Endothelial cell of umbilical vein (primary cell): ENCODE measurements at regions not wholly inside any gene's neighbourhood (a gene's known extent, or its start where the extent isn't known, plus 50 kb on each side); places are given as distances from the start of the nearest gene placed in this dataset.

Source experiments
- BruUV-seq: library from RNA; stranded (reverse); fragments of 400-500 nt; replicated peaks from 2 replicates; lab custom pipeline; 2021; lab: Mats Ljungman, UMichigan
- CTCF ChIA-PET: fragments of 300-600, 350-600 bp; sonication (Branson Sonifier 250); formaldehyde crosslinking; loops from one replicate; lab custom pipeline; 2021; ENCODE audit warnings: antibody characterized with exemption, inconsistent platforms; lab: Charles Lee
- POLR2A ChIA-PET: fragments of 300-600, 350-600 bp; sonication (Branson Sonifier 250); formaldehyde crosslinking; loops from one replicate; lab custom pipeline; 2021; ENCODE audit warnings: antibody characterized with exemption, inconsistent platforms; lab: Charles Lee
- DNase-seq: peaks from one replicate; pipeline ENCODE4 v3.0.0-alpha.2; 2011; ENCODE audit warnings: low read depth, low spot score
- FAIRE-seq: peaks from 2 replicates; lab custom pipeline; 2011; peaks lifted over from hg19 to GRCh38; lab: Jason Lieb, UNC
- H2AFZ ChIP-seq: 2 replicates; pipeline ENCODE4 v1.6.0; 2012; ENCODE audit warnings: low read depth, low read length, control low read depth, inconsistent platforms
- H3K27ac ChIP-seq: 2 replicates; pipeline ENCODE4 v1.5.1; 2011; ENCODE audit warnings: low read depth, mild to moderate bottlenecking, control low read depth, low read length, moderate library complexity; ENCODE audit not compliant: insufficient read depth
- H3K27me3 ChIP-seq, 2 experiments: 2 replicates each; pipeline versions ENCODE4 v1.6.0 to v1.6.1; 2011; ENCODE audit warnings: low read length in 2 of 2, mixed read lengths in 1 of 2; ENCODE audit not compliant: control insufficient read depth in 2 of 2, insufficient read depth in 2 of 2
- H3K36me3 ChIP-seq, 2 experiments: 2 replicates in 1 of 2; 3 replicates in 1 of 2; pipeline ENCODE4 v1.5.1; 2011; ENCODE audit warnings: low read length in 2 of 2, mild to moderate bottlenecking in 1 of 2, moderate library complexity in 1 of 2; ENCODE audit not compliant: control insufficient read depth in 2 of 2, insufficient read depth in 2 of 2; ENCODE audit errors: extremely low read depth in 1 of 2
- H3K4me1 ChIP-seq: 3 replicates; pipeline ENCODE4 v1.5.1; 2011; ENCODE audit warnings: mild to moderate bottlenecking, low read length; ENCODE audit not compliant: control insufficient read depth, insufficient read depth; ENCODE audit errors: extremely low read depth
- H3K4me2 ChIP-seq: 2 replicates; pipeline ENCODE4 v1.6.1; 2011; ENCODE audit warnings: low read length, control low read depth, mixed read lengths; ENCODE audit not compliant: insufficient read depth
- H3K4me3 ChIP-seq, 3 experiments: fragments of 200-600 bp in 1 of 3; sonication (generic), shearing (Covaris generic) in 1 of 3; replicated peaks in 1 of 3; 2 replicates each; pipeline ENCODE4 v1.5.1; 2011 to 2016; ENCODE audit warnings: control low read depth in 3 of 3, low read length in 3 of 3, mild to moderate bottlenecking in 2 of 3, inconsistent platforms in 1 of 3, low read depth in 1 of 3, moderate library complexity in 1 of 3; ENCODE audit not compliant: insufficient read depth in 1 of 3
- H3K79me2 ChIP-seq: 2 replicates; pipeline ENCODE4 v1.6.0; 2012; ENCODE audit warnings: low read length, inconsistent platforms; ENCODE audit not compliant: control insufficient read depth, insufficient read depth
- H3K9ac ChIP-seq: replicated peaks from 2 replicates; pipeline ENCODE3; 2011; ENCODE audit warnings: low read length, control low read depth; ENCODE audit not compliant: insufficient read depth; ENCODE audit errors: extremely low read depth
- H3K9me1 ChIP-seq: replicated peaks from 3 replicates; pipeline ENCODE4 v1.6.0; 2011; ENCODE audit warnings: mild to moderate bottlenecking, low read length; ENCODE audit not compliant: control insufficient read depth, insufficient read depth; ENCODE audit errors: extremely low read depth
- H3K9me3 ChIP-seq: replicated peaks from 2 replicates; pipeline ENCODE4 v1.5.1; 2012; ENCODE audit warnings: low read length, inconsistent platforms; ENCODE audit not compliant: control insufficient read depth, insufficient read depth
- H4K20me1 ChIP-seq: replicated peaks from 2 replicates; pipeline ENCODE3; 2011; ENCODE audit warnings: mild to moderate bottlenecking, low read length; ENCODE audit not compliant: control insufficient read depth, insufficient read depth; ENCODE audit errors: extremely low read depth
- FOS ChIP-seq: IDR thresholded peaks from 2 replicates; pipeline ENCODE4 v1.6.1; 2011; ENCODE audit warnings: mild to moderate bottlenecking, low read length, moderate library complexity, borderline replicate concordance; ENCODE audit not compliant: insufficient read depth
- GATA2 ChIP-seq: IDR thresholded peaks from 2 replicates; pipeline ENCODE4 v1.7.0; 2011; ENCODE audit warnings: low read depth, mild to moderate bottlenecking, moderate library complexity, mixed read lengths, low read length; ENCODE audit not compliant: insufficient read length, insufficient read depth
- POLR2A ChIP-seq: IDR thresholded peaks from 2 replicates; pipeline ENCODE4 v1.6.1; 2012; ENCODE audit warnings: low read depth, mild to moderate bottlenecking, control low read depth, low read length
- POLR2AphosphoS5 ChIP-seq: IDR thresholded peaks from 2 replicates; pipeline ENCODE4 v1.6.1; 2012; ENCODE audit warnings: low read depth, mild to moderate bottlenecking, control low read depth, low read length, moderate library complexity; ENCODE audit not compliant: insufficient read depth
- dilution Hi-C: fragments of 300-500 bp; cut with MboI; formaldehyde crosslinking; loops from one replicate; pipeline ENCODE4 v1.15.0; 2019; ENCODE audit warnings: low sequenced_read_pairs; ENCODE audit not compliant: extremely low pct_ligation_motif_present
- intact Hi-C: fragments of 100-400 bp; cut with micrococcal nuclease; formaldehyde crosslinking; loops from one replicate; pipeline ENCODE4 v1.10.0; 2022
- TF ChIP-seq, protein P1 (sequence below): IDR thresholded peaks from 2 replicates; pipeline ENCODE4 v1.6.1; 2011; ENCODE audit not compliant: insufficient read depth, insufficient read length

DNA sequence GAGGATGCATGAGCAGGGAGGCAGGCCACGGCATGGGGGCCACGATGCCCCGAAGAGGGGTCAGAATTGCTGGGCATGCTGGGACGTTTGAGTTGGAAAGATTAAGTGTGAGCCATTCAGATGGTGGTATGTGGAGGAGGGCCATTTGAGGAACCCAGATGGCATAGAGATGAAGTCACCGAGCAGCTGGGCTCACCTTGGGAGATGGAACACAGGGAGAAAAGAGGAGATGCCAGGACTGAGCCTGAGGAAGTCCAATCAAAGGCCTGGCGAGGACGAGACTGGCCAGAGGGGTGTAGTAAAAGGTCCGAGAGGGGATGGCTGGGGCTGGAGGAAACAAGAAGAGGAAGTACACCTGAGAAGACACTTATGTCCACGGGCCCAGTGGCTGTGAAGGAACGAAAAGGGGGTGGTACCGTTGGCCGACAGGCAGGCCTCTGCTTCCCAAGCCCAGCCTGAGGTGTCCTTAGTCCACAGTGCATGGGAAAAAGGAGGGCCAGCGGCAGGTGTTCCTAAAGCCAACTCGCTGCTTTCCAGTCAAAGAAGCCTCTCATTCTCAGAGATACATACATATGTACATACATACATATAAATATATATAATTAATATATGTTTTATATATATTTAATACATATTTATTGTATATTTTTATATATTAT is 54.6 kb upstream of the CLCN4 start:
- no peak for DNase-seq
- Histone ChIP-seq H2AFZ (no peak overlapping the region), H3K9ac (no peak overlapping the region), H3K27me3 (no peaks in the 10 kb centered on the region), H3K4me2 (no peak overlapping the region), H3K9me1 (no peaks in the 10 kb centered on the region), H3K9me3 (no peaks in the 10 kb centered on the region), H3K4me3 (no peak overlapping the region), H3K36me3 (peaks cover 13 to 14% of the 10 kb centered on the region in 2 experiments), H4K20me1 (no peaks in the 10 kb centered on the region), H3K27ac (no peak overlapping the region), H3K4me1 (no peaks in the 10 kb centered on the region), H3K79me2 (no peaks in the 10 kb centered on the region)
- CTCF ChIA-PET: interaction anchor here (1.2 to 1.5 kb wide), 2 partner anchors 17 to 18 kb away, joined by 3 to 5 read pairs; no protein-coding TSS in a partner anchor
- POLR2A ChIA-PET: no interaction called here
- TF ChIP-seq POLR2AphosphoS5 (no peak), FOS (no peak), GATA2 (no peak)
- TF ChIP-seq, protein P1, sequence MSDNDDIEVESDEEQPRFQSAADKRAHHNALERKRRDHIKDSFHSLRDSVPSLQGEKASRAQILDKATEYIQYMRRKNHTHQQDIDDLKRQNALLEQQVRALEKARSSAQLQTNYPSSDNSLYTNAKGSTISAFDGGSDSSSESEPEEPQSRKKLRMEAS: no peak
- dilution Hi-C loops: no loop called here
- intact Hi-C loops: no loop called here
- no peak for FAIRE-seq
- no TSS peak for BruUV-seq

DNA sequence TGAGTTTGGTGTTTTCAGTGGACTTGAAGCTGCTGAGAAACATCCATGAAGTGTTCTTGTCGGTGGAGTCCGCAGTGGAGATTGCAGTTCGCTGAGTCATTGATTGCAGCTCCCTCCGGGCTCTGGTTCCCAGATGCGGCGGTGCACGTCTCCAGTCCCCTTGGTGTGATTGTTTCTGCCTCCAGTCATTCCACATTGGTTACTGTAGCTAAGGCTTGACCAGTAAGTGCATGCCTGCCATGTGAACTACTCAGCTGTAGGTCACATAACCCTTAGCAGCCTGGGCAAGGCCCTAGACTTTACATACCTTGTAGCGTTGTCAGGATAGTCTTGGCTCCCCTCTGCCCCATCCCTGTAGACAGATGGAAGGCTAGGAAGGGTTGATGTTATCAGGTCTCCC is 53.8 kb upstream of the CLCN4 start:
- Histone ChIP-seq H3K79me2 (no peaks in the 10 kb centered on the region), H2AFZ (no peak overlapping the region), H3K27ac (no peak overlapping the region), H3K4me1 (no peaks in the 10 kb centered on the region), H3K9ac (no peak overlapping the region), H3K36me3 (peaks cover 13 to 14% of the 10 kb centered on the region in 2 experiments), H3K4me3 (no peak overlapping the region), H3K27me3 (no peaks in the 10 kb centered on the region), H3K4me2 (no peak overlapping the region), H3K9me1 (no peaks in the 10 kb centered on the region), H4K20me1 (no peaks in the 10 kb centered on the region), H3K9me3 (no peaks in the 10 kb centered on the region)
- intact Hi-C loops (no loop called here), dilution Hi-C loops (no loop called here)
- DNase-seq (no peak), FAIRE-seq (peak; percentile 43)
- TF ChIP-seq POLR2AphosphoS5: no peak
- no peak for TF ChIP-seq POLR2A
- no TSS peak for BruUV-seq
- POLR2A ChIA-PET: no interaction called here
- CTCF ChIA-PET: interaction anchor here (1.5 kb wide), 1 partner anchor 17 kb away, joined by 5 read pairs; no protein-coding TSS in a partner anchor
